Ovary (tissue), 7 donors: ENCODE measurements at regions not wholly inside any gene's neighbourhood (a gene's known extent, or its start where the extent isn't known, plus 50 kb on each side); places are given as distances from the start of the nearest gene placed in this dataset.

Source experiments
- DNase-seq, 5 donors: peaks; one replicate each; pipeline ENCODE4 v3.0.0-alpha.2; 2019 to 2020
- H3K27ac ChIP-seq, 2 donors: fragments of 200-600 bp; one replicate each; pipeline versions ENCODE4 v1.5.1 to v1.8.0; 2019 to 2022
- H3K27me3 ChIP-seq: fragments of 200-600 bp; one replicate; pipeline ENCODE4 v1.8.0; 2022
- H3K36me3 ChIP-seq: fragments of 200-600 bp; sonication (generic); one replicate; pipeline ENCODE4 v1.5.1; 2019
- H3K4me1 ChIP-seq: one replicate; pipeline ENCODE4 v1.8.1; 2013; ENCODE audit warnings: mild to moderate bottlenecking, moderate library complexity; ENCODE audit not compliant: insufficient read depth
- H3K4me3 ChIP-seq: fragments of 200-600 bp; sonication (generic); one replicate; pipeline ENCODE4 v1.5.1; 2017
- H3K9me3 ChIP-seq, 2 donors: fragments of 200-600 bp in 1 of 2; sonication (generic) in 1 of 2; one replicate each; pipeline versions ENCODE4 v1.5.1 to v1.8.1; 2013 to 2019; ENCODE audit warnings: mild to moderate bottlenecking in 1 of 2, moderate library complexity in 1 of 2
- EP300 ChIP-seq: sonication (generic); formaldehyde crosslinking; IDR thresholded peaks from one replicate; pipeline ENCODE4 v1.6.1; 2017; ENCODE audit warnings: antibody characterized with exemption
- POLR2A ChIP-seq: fragments of 450-650 bp; IDR thresholded peaks from one replicate; pipeline ENCODE4 v1.6.1; 2017; ENCODE audit warnings: antibody characterized with exemption, mild to moderate bottlenecking, moderate library complexity
- WGBS, 3 donors: extraction: QIAGEN DNeasy Blood & Tissue Kit in 1 of 3; methylation state at CpG; one replicate each; pipeline versions ENCODE4 v1.1.5 to v1.1.7; 2013 to 2017; 5-methylcytosine and 5-hydroxymethylcytosine counted together
- intact Hi-C, 4 donors: fragments of 100-400 bp; cut with DNase I; formaldehyde crosslinking; loops; one replicate each; pipeline versions ENCODE4 v1.11.0 to v1.15.1; 2022 to 2023
- TF ChIP-seq, protein P1 (sequence below), 3 donors: fragments of 450-650 bp in 2 of 3; fragments of 200-600 bp in 1 of 3; IDR thresholded peaks; one replicate each; pipeline versions ENCODE4 v1.5.1 to v1.8.0; 2016 to 2022; ENCODE audit warnings: antibody characterized with exemption in 3 of 3, mild to moderate bottlenecking in 1 of 3
- donor health status: DM: no; HTN: no; CAD: no; lungs with moderate emphysema.
- donor health status: DM: no; HTN: no; CAD: no.
- donor health status: Bipolar disorder and iron deficiency.
- donor health status: DM: no; HTN: no; CAD: no.
- donor health status: DM: yes; HTN: yes; CAD: no.

DNA sequence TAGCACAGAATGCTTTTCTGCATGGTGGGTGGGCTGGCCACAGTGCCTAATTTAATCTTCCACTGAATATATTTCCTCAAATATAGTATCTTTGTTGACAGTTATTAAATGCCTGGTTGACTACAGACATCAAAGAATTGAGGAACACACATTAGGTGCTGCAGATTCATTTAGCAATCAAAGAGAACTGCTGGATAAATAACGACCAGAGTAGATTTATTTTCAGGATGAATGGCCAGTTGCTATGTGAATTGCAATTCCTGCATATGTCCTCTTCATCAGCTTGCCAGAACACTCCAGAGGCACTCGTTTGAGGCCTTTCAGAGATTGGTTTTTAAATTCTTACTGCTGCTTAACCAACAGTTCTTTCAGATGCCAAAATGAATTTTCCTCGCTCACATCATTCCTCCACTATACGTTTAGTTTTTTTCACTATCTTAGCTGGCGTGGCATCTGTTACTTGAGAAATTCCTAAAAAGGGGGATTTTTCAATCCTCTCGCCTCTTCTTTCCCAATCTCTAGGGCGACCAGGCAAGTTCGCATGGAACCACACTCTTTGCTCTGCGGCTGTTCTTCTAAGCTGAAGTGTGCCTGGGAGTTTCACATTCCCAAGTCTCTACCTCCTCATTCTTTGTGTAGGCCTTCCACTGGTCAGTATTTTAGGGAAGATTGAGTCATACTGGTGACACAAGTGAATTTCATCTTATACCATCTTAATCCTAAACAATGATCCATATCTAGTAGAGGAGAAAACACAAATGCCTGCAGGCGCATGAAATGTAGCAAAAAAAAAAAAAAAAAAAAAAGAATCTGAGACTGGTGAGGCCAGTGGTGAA, 237.1 kb upstream of the NMUR2 start:
- H3K4me3 ChIP-seq = no peak overlapping the region
- no peaks in the 10 kb centered on the region for H3K36me3 ChIP-seq
- 74 to 82% (median 76%) methylated on average over 10 of the region's 10 CpGs for WGBS, 3 donors
- TF ChIP-seq, protein P1, sequence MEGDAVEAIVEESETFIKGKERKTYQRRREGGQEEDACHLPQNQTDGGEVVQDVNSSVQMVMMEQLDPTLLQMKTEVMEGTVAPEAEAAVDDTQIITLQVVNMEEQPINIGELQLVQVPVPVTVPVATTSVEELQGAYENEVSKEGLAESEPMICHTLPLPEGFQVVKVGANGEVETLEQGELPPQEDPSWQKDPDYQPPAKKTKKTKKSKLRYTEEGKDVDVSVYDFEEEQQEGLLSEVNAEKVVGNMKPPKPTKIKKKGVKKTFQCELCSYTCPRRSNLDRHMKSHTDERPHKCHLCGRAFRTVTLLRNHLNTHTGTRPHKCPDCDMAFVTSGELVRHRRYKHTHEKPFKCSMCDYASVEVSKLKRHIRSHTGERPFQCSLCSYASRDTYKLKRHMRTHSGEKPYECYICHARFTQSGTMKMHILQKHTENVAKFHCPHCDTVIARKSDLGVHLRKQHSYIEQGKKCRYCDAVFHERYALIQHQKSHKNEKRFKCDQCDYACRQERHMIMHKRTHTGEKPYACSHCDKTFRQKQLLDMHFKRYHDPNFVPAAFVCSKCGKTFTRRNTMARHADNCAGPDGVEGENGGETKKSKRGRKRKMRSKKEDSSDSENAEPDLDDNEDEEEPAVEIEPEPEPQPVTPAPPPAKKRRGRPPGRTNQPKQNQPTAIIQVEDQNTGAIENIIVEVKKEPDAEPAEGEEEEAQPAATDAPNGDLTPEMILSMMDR (IDR thresholded peaks at IDR 0.05) = no peak
- no peak for TF ChIP-seq EP300
- no peak for TF ChIP-seq POLR2A
- no peak overlapping the region for H3K27ac ChIP-seq
- H3K9me3 ChIP-seq = no peaks in the 10 kb centered on the region
- no peaks in the 10 kb centered on the region for H3K27me3 ChIP-seq
- no peaks in the 10 kb centered on the region for H3K4me1 ChIP-seq
- intact Hi-C loops = no loop called here
- no peak for DNase-seq

DNA sequence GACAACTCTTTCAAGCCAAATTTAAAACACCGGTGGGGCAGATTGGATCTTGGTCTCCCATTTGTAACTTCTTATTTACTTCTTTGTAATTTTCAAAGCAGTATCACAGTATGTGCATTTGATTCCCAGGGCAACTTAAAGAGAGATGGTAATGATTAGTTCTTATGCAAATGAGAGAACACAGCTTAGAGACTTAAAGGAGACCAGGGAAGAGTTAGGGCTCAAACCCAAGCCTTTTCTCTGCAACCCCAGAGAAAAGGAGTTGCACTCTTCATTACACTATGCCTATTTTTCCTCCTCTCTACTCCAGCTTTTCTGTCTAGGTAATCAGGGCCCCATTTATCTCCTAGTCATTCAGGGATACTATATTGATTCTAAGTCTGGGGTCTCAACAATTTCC, 237.8 kb upstream of the NMUR2 start:
- WGBS, 3 donors = 65 to 88% (median 71%) methylated on average over 1 of the region's 1 CpG
- intact Hi-C loops = no loop called here
- TF ChIP-seq POLR2A = no peak
- TF ChIP-seq EP300 = no peak
- TF ChIP-seq, protein P1 (IDR thresholded peaks at IDR 0.05) = no peak

DNA sequence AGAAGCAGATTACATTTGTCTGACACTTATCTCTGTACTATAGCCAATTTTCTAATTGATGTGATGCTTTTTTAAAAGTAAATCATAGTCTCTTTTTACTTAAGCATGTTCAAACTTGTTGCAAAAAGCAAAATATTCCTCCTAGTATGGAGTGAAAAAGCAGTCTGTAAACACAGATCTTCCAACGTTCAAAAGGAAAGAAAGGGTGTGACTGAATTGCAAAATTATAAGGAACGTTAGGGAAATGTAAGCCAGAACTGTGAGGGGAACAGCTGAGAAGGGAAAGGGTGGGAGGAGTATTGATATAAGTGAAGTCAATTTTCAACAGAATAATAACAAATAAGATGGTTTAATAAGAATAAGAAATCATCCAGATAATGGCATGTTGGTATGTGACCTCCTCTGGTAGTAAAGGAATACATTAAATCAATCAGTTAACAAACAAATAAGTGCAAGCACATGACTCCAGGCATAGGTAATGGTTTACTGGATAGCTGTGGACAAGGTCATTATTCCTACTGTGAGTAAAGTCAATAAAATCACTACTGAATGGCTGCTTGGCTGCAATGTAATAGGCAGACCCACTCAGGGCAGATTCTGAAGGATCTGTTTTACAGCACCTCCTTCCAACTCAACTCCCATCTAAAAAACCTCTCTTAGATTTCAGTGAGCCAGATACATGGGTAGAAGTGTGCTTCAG, 239.1 kb upstream of the NMUR2 start:
- Histone ChIP-seq H3K9me3 (no peaks in the 10 kb centered on the region), H3K36me3 (no peaks in the 10 kb centered on the region), H3K4me1 (no peaks in the 10 kb centered on the region), H3K27ac (no peak overlapping the region), H3K27me3 (no peaks in the 10 kb centered on the region), H3K4me3 (no peak overlapping the region)
- TF ChIP-seq EP300 = no peak
- TF ChIP-seq POLR2A = no peak
- TF ChIP-seq, protein P1 (IDR thresholded peaks at IDR 0.05) = no peak
- DNase-seq = no peak
- WGBS, 3 donors = 12 to 20% (median 20%) methylated on average over 2 of the region's 2 CpGs
- intact Hi-C loops = no loop called here

More for the DNA sequence above, 237.8 kb upstream of the NMUR2 start:
- Histone ChIP-seq H3K27ac (no peak overlapping the region), H3K27me3 (no peaks in the 10 kb centered on the region), H3K4me1 (no peaks in the 10 kb centered on the region), H3K36me3 (no peaks in the 10 kb centered on the region), H3K9me3 (no peaks in the 10 kb centered on the region), H3K4me3 (no peak overlapping the region)
- DNase-seq = no peak

DNA sequence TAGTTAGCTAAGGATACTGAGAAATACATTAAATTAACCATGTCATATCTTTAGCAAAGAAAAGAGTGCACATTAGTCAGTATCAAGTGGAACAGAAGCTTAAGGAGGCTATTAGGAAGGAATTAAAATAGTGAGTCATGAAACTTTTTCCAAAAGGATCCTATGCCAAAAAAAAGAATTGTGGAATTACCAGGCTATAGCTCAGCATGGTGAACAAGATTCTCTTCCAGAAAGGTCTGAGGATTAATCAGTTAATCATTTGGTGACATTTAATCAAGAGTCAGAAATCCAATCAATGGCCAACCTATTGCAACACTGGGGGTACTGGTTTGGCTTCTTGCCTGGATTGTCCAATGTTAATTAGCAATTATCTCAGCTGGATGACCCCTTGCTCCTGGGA, 244.5 kb upstream of the NMUR2 start:
- Histone ChIP-seq H3K4me3 (no peak overlapping the region), H3K9me3 (no peaks in the 10 kb centered on the region), H3K27me3 (no peaks in the 10 kb centered on the region), H3K36me3 (no peaks in the 10 kb centered on the region), H3K27ac (no peak overlapping the region), H3K4me1 (no peaks in the 10 kb centered on the region)
- intact Hi-C loops = no loop called here
- no peak for DNase-seq
- TF ChIP-seq, protein P1 (IDR thresholded peaks at IDR 0.05) = no peak
- TF ChIP-seq EP300 (no peak), POLR2A (no peak)
